Neural progenitor cell (in vitro differentiated cells): ENCODE measurements at regions not wholly inside any gene's neighbourhood (a gene's known extent, or its start where the extent isn't known, plus 50 kb on each side); places are given as distances from the start of the nearest gene placed in this dataset.

Experiments
- DNase-seq: peaks from one replicate; pipeline ENCODE4 v3.0.0-alpha.2; 2016; ENCODE audit warnings: low spot score
- H2AFZ ChIP-seq: fragments of 200-600 bp; sonication (generic); replicated peaks from 2 replicates; pipeline ENCODE4 v1.6.1; 2016; ENCODE audit warnings: antibody characterized with exemption
- H3F3A ChIP-seq: fragments of 200-600 bp; sonication (generic); 2 replicates; pipeline ENCODE4 v1.6.1; 2016; ENCODE audit warnings: antibody characterized with exemption, low read depth
- H3K27ac ChIP-seq: fragments of 200-600 bp; sonication (generic); 2 replicates; pipeline ENCODE4 v1.5.1; 2016; ENCODE audit warnings: mild to moderate bottlenecking
- H3K27me3 ChIP-seq: fragments of 200-600 bp; sonication (generic); 2 replicates; pipeline ENCODE4 v1.6.1; 2016; ENCODE audit warnings: mild to moderate bottlenecking, moderate library complexity
- H3K36me3 ChIP-seq: fragments of 200-600 bp; sonication (generic); 2 replicates; pipeline ENCODE4 v1.5.1; 2016
- H3K4me1 ChIP-seq: fragments of 200-600 bp; sonication (generic); 2 replicates; pipeline ENCODE4 v1.6.1; 2016; ENCODE audit warnings: mixed run types
- H3K4me2 ChIP-seq: fragments of 200-600 bp; sonication (generic); 2 replicates; pipeline ENCODE4 v1.6.1; 2016
- H3K4me3 ChIP-seq: fragments of 200-600 bp; sonication (generic); 2 replicates; pipeline ENCODE4 v1.5.1; 2016
- H3K79me2 ChIP-seq: fragments of 200-600 bp; sonication (generic); 2 replicates; pipeline ENCODE4 v1.6.1; 2016; ENCODE audit warnings: low read depth
- H3K9ac ChIP-seq: fragments of 200-600 bp; sonication (generic); 2 replicates; pipeline ENCODE4 v1.6.1; 2016
- H3K9me3 ChIP-seq: fragments of 200-600 bp; sonication (generic); 2 replicates; pipeline ENCODE4 v1.5.1; 2016; ENCODE audit warnings: low read depth
- H4K20me1 ChIP-seq: fragments of 200-600 bp; sonication (generic); 2 replicates; pipeline ENCODE4 v1.6.1; 2016; ENCODE audit warnings: low read depth
- H3K27ac Mint-ChIP-seq: 3 replicates; pipeline ENCODE4 v1.8.0; 2021; ENCODE audit warnings: mixed read lengths
- H3K27me3 Mint-ChIP-seq: 2 replicates; pipeline ENCODE4 v1.8.0; 2022; ENCODE audit warnings: low read depth, mild to moderate bottlenecking, inconsistent platforms, moderate library complexity, mixed read lengths; ENCODE audit not compliant: insufficient read depth
- H3K36me3 Mint-ChIP-seq: 3 replicates; pipeline ENCODE4 v1.8.0; 2021; ENCODE audit warnings: mixed read lengths
- H3K4me1 Mint-ChIP-seq: 3 replicates; pipeline ENCODE4 v1.8.0; 2021; ENCODE audit warnings: mixed read lengths
- H3K4me3 Mint-ChIP-seq: 3 replicates; pipeline ENCODE4 v1.8.0; 2021; ENCODE audit warnings: mild to moderate bottlenecking, moderate library complexity, mixed read lengths
- H3K9me3 Mint-ChIP-seq: 3 replicates; pipeline ENCODE4 v1.8.0; 2020; ENCODE audit warnings: mixed read lengths
- CTCF ChIP-seq: fragments of 200-600 bp; sonication (generic); IDR thresholded peaks from 2 replicates; pipeline ENCODE4 v1.5.1; 2017; ENCODE audit warnings: antibody characterized with exemption, mild to moderate bottlenecking
- EZH2 ChIP-seq: fragments of 200-600 bp; sonication (generic); IDR thresholded peaks from 2 replicates; pipeline ENCODE4 v1.6.1; 2017; ENCODE audit warnings: antibody characterized with exemption, mild to moderate bottlenecking, moderate library complexity
- EZH2phosphoT487 ChIP-seq: fragments of 200-600 bp; sonication (generic); IDR thresholded peaks from 2 replicates; pipeline ENCODE4 v1.6.1; 2017; ENCODE audit warnings: antibody characterized with exemption

- no peaks in the 10 kb centered on the region for H3K36me3 ChIP-seq
- Mint-ChIP-seq H3K4me3 (peak overlapping the region; percentile 65), H3K9me3 (peaks cover 20% of the 10 kb centered on the region), H3K27me3 (peaks cover 2% of the 10 kb centered on the region), H3K4me1 (peaks cover 38% of the 10 kb centered on the region), H3K27ac (no peak overlapping the region), H3K36me3 (peaks cover 2% of the 10 kb centered on the region)
- no peaks in the 10 kb centered on the region for H3K79me2 ChIP-seq
- no peak for TF ChIP-seq EZH2
- TF ChIP-seq EZH2phosphoT487, result no peak
- TF ChIP-seq CTCF, result no peak
- no peaks in the 10 kb centered on the region for H3K9me3 ChIP-seq
- DNase-seq, result no peak
- peaks cover 31% of the 10 kb centered on the region for H3F3A ChIP-seq
- no peak overlapping the region for H2AFZ ChIP-seq
- H3K27me3 ChIP-seq, result no peaks in the 10 kb centered on the region
- no peak overlapping the region for H3K4me2 ChIP-seq
- H3K27ac ChIP-seq, result no peak overlapping the region
- H3K4me3 ChIP-seq, result no peak overlapping the region
- H3K4me1 ChIP-seq, result peaks cover 43% of the 10 kb centered on the region
- H4K20me1 ChIP-seq, result no peaks in the 10 kb centered on the region
- no peak overlapping the region for H3K9ac ChIP-seq
Measured at GRCh38 chr5:158276692-158277091, 417.7 kb upstream of the CLINT1 start.

GRCh38 chr5:158275511-158275910 lies 416.6 kb upstream of the CLINT1 start:
- Histone ChIP-seq H3K27me3 (no peaks in the 10 kb centered on the region), H3K9me3 (no peaks in the 10 kb centered on the region), H3K9ac (no peak overlapping the region), H3K36me3 (no peaks in the 10 kb centered on the region), H4K20me1 (no peaks in the 10 kb centered on the region), H3K4me3 (no peak overlapping the region), H3K27ac (no peak overlapping the region), H3K4me1 (peaks cover 55% of the 10 kb centered on the region), H3F3A (peaks cover 42% of the 10 kb centered on the region), H3K79me2 (no peaks in the 10 kb centered on the region), H2AFZ (no peak overlapping the region), H3K4me2 (no peak overlapping the region)
- no peak for TF ChIP-seq EZH2
- TF ChIP-seq CTCF, result no peak
- H3K9me3 Mint-ChIP-seq, result peaks cover 16% of the 10 kb centered on the region
- peaks cover 49% of the 10 kb centered on the region for H3K4me1 Mint-ChIP-seq
- no peak overlapping the region for H3K4me3 Mint-ChIP-seq
- H3K27ac Mint-ChIP-seq, result no peak overlapping the region
- H3K36me3 Mint-ChIP-seq, result peaks cover 2% of the 10 kb centered on the region
- DNase-seq, result no peak
- peaks cover 2% of the 10 kb centered on the region for H3K27me3 Mint-ChIP-seq

- peak overlapping the region; percentile 68 for H3K4me2 ChIP-seq
- peaks cover 16% of the 10 kb centered on the region for H3K9me3 Mint-ChIP-seq
- peak overlapping the region; percentile 50 for H3K4me3 Mint-ChIP-seq
- no peak overlapping the region for H3K9ac ChIP-seq
- H3K36me3 Mint-ChIP-seq, result peaks cover 2% of the 10 kb centered on the region
- peak overlapping the region; percentile 96 for H3K27ac Mint-ChIP-seq
- H3K27me3 ChIP-seq, result no peaks in the 10 kb centered on the region
- peaks cover 42% of the 10 kb centered on the region for H3F3A ChIP-seq
- peaks cover 56% of the 10 kb centered on the region for H3K4me1 ChIP-seq
- H3K4me1 Mint-ChIP-seq, result peaks cover 57% of the 10 kb centered on the region
- no peaks in the 10 kb centered on the region for H4K20me1 ChIP-seq
- H3K9me3 ChIP-seq, result no peaks in the 10 kb centered on the region
- no peak overlapping the region for H2AFZ ChIP-seq
- peaks cover 2% of the 10 kb centered on the region for H3K27me3 Mint-ChIP-seq
- H3K4me3 ChIP-seq, result no peak overlapping the region
- H3K36me3 ChIP-seq, result no peaks in the 10 kb centered on the region
- TF ChIP-seq EZH2, result no peak
- TF ChIP-seq EZH2phosphoT487, result no peak
- no peak for TF ChIP-seq CTCF
- H3K27ac ChIP-seq, result peak overlapping the region; percentile 91
- H3K79me2 ChIP-seq, result no peaks in the 10 kb centered on the region
- peak; percentile 80 for DNase-seq
Measured at GRCh38 chr5:158273035-158273434, 414.1 kb upstream of the CLINT1 start.
